H9 (cell line): ENCODE measurements at regions not wholly inside any gene's neighbourhood (a gene's known extent, or its start where the extent isn't known, plus 50 kb on each side); places are given as distances from the start of the nearest gene placed in this dataset.

Source experiments
- DNase-seq: peaks from one replicate; pipeline ENCODE4 v3.0.0-alpha.2; 2017
- H2AFZ ChIP-seq: one replicate; pipeline ENCODE4 v1.6.1; 2013; ENCODE audit warnings: mild to moderate bottlenecking, low read length, control low read depth, moderate library complexity
- H2AK5ac ChIP-seq: 2 replicates; pipeline ENCODE4 v1.6.1; 2013; ENCODE audit warnings: low read length, control low read depth, mixed read lengths; ENCODE audit not compliant: insufficient read length
- H2BK120ac ChIP-seq: one replicate; pipeline ENCODE4 v1.6.1; 2013; ENCODE audit warnings: low read depth, mild to moderate bottlenecking, low read length, control low read depth, inconsistent platforms; ENCODE audit not compliant: poor library complexity, severe bottlenecking
- H2BK12ac ChIP-seq: 2 replicates; pipeline ENCODE4 v1.6.1; 2013; ENCODE audit warnings: low read length, control low read depth, mixed read lengths, low read depth; ENCODE audit not compliant: insufficient read length
- H2BK15ac ChIP-seq: 2 replicates; pipeline ENCODE4 v1.6.1; 2013; ENCODE audit warnings: low read depth, low read length, control low read depth
- H2BK20ac ChIP-seq: one replicate; pipeline ENCODE4 v1.6.1; 2013; ENCODE audit warnings: low read depth, mild to moderate bottlenecking, low read length, control low read depth, inconsistent platforms; ENCODE audit not compliant: poor library complexity, severe bottlenecking
- H2BK5ac ChIP-seq: 2 replicates; pipeline ENCODE4 v1.6.1; 2013; ENCODE audit warnings: low read length, control low read depth, mixed read lengths; ENCODE audit not compliant: insufficient read length
- H3K14ac ChIP-seq: 2 replicates; pipeline ENCODE4 v1.6.1; 2013; ENCODE audit warnings: low read length, control low read depth; ENCODE audit not compliant: insufficient read depth
- H3K18ac ChIP-seq: 2 replicates; pipeline ENCODE4 v1.6.1; 2013; ENCODE audit warnings: low read depth, mild to moderate bottlenecking, mixed read lengths, low read length, control low read depth; ENCODE audit not compliant: insufficient read length
- H3K23ac ChIP-seq: 2 replicates; pipeline ENCODE4 v1.6.1; 2013; ENCODE audit warnings: low read length, control low read depth, mixed read lengths, low read depth; ENCODE audit not compliant: insufficient read length
- H3K23me2 ChIP-seq: 2 replicates; pipeline ENCODE4 v1.6.1; 2013; ENCODE audit warnings: low read depth, mild to moderate bottlenecking, mixed read lengths, low read length, control low read depth; ENCODE audit not compliant: insufficient read length, poor library complexity, severe bottlenecking
- H3K27ac ChIP-seq: 2 replicates; pipeline ENCODE4 v1.5.1; 2013; ENCODE audit warnings: low read length, control low read depth, mixed read lengths, low read depth; ENCODE audit not compliant: insufficient read length
- H3K27me3 ChIP-seq: 2 replicates; pipeline ENCODE4 v1.6.1; 2013; ENCODE audit warnings: low read length, control low read depth, inconsistent platforms; ENCODE audit not compliant: insufficient read depth
- H3K4ac ChIP-seq: 2 replicates; pipeline ENCODE4 v1.6.1; 2013; ENCODE audit warnings: low read depth, mild to moderate bottlenecking, control low read depth, inconsistent platforms, low read length, moderate library complexity
- H3K4me1 ChIP-seq: 2 replicates; pipeline ENCODE4 v1.6.1; 2013; ENCODE audit warnings: low read length, control low read depth, inconsistent platforms; ENCODE audit not compliant: insufficient read depth
- H3K4me2 ChIP-seq: 2 replicates; pipeline ENCODE4 v1.6.1; 2013; ENCODE audit warnings: low read length, control low read depth, mixed read lengths; ENCODE audit not compliant: insufficient read length, insufficient read depth
- H3K56ac ChIP-seq: 2 replicates; pipeline ENCODE4 v1.6.1; 2013; ENCODE audit warnings: low read depth, mild to moderate bottlenecking, mixed read lengths, low read length, control low read depth; ENCODE audit not compliant: insufficient read length
- H3K79me1 ChIP-seq: 2 replicates; pipeline ENCODE4 v1.6.1; 2013; ENCODE audit warnings: low read depth, mild to moderate bottlenecking, moderate library complexity, low read length, control low read depth, inconsistent platforms; ENCODE audit not compliant: insufficient read depth, poor library complexity, severe bottlenecking
- H3K79me2 ChIP-seq: 2 replicates; pipeline ENCODE4 v1.6.1; 2013; ENCODE audit warnings: low read length, control low read depth, inconsistent platforms; ENCODE audit not compliant: insufficient read depth
- H3K9ac ChIP-seq: 2 replicates; pipeline ENCODE4 v1.6.1; 2013; ENCODE audit warnings: low read length, control low read depth, mixed read lengths; ENCODE audit not compliant: insufficient read length; ENCODE audit errors: extremely low read depth
- H3K9me3 ChIP-seq: one replicate; pipeline ENCODE4 v1.6.1; 2013; ENCODE audit warnings: low read depth, low read length, inconsistent platforms; ENCODE audit not compliant: control insufficient read depth
- H3T11ph ChIP-seq: one replicate; pipeline ENCODE4 v1.6.1; 2013; ENCODE audit warnings: mild to moderate bottlenecking, low read length, control low read depth, inconsistent platforms
- H4K20me1 ChIP-seq: one replicate; pipeline ENCODE4 v1.6.1; 2013; ENCODE audit not compliant: control insufficient read depth, insufficient read length, insufficient read depth
- H4K5ac ChIP-seq: 2 replicates; pipeline ENCODE4 v1.6.1; 2013; ENCODE audit warnings: low read depth, mild to moderate bottlenecking, mixed read lengths, low read length, control low read depth; ENCODE audit not compliant: insufficient read length
- H4K8ac ChIP-seq: replicated peaks from 2 replicates; pipeline ENCODE4 v1.6.1; 2013; ENCODE audit warnings: low read length, control low read depth, mixed read lengths, low read depth; ENCODE audit not compliant: insufficient read length
- H4K91ac ChIP-seq: 2 replicates; pipeline ENCODE4 v1.6.1; 2013; ENCODE audit warnings: low read depth, mild to moderate bottlenecking, moderate library complexity, mixed read lengths, low read length, control low read depth; ENCODE audit not compliant: insufficient read length
- H3K27ac Mint-ChIP-seq, 3 experiments: 2 replicates in 2 of 3; 3 replicates in 1 of 3; pipeline ENCODE4 v1.8.0; 2020 to 2021; ENCODE audit warnings: mixed read lengths in 3 of 3, mild to moderate bottlenecking in 1 of 3, moderate library complexity in 1 of 3
- H3K27me3 Mint-ChIP-seq: 2 replicates; pipeline ENCODE4 v1.8.0; 2021; ENCODE audit warnings: low read depth, mild to moderate bottlenecking, moderate library complexity, mixed read lengths
- H3K36me3 Mint-ChIP-seq, 3 experiments: 2 replicates in 2 of 3; 3 replicates in 1 of 3; pipeline ENCODE4 v1.8.0; 2020 to 2021; ENCODE audit warnings: low read depth in 3 of 3, mixed read lengths in 3 of 3; ENCODE audit not compliant: insufficient read depth in 1 of 3
- H3K4me1 Mint-ChIP-seq, 2 experiments: 2 replicates each; pipeline ENCODE4 v1.8.0; 2020; ENCODE audit warnings: mixed read lengths in 2 of 2
- H3K4me3 Mint-ChIP-seq, 2 experiments: 2 replicates in 1 of 2; 3 replicates in 1 of 2; pipeline ENCODE4 v1.8.0; 2020 to 2021; ENCODE audit warnings: mild to moderate bottlenecking in 2 of 2, mixed read lengths in 2 of 2, moderate library complexity in 1 of 2
- H3K9me3 Mint-ChIP-seq, 2 experiments: 2 replicates in 1 of 2; 3 replicates in 1 of 2; pipeline ENCODE4 v1.8.0; 2020; ENCODE audit warnings: mild to moderate bottlenecking in 2 of 2, mixed read lengths in 2 of 2, moderate library complexity in 1 of 2
- CTCF ChIP-seq: fragments of 200-600 bp; sonication (generic); conservative IDR thresholded peaks from 3 replicates; pipeline ENCODE4 v1.8.0; 2021; ENCODE audit warnings: antibody characterized with exemption, mild to moderate bottlenecking
- WGBS: extraction: QIAGEN DNeasy Blood & Tissue Kit; methylation state at CpG from one replicate; pipeline ENCODE4 v1.1.7; 2013; ENCODE audit warnings: missing lambda C conversion rate, low lambda C conversion rate, mixed read lengths; ENCODE audit not compliant: insufficient read length; ENCODE audit errors: extremely low coverage; 5-methylcytosine and 5-hydroxymethylcytosine counted together

- Histone ChIP-seq H3K27ac (no peak overlapping the region), H2AFZ (no peak overlapping the region), H2BK15ac (no peak overlapping the region), H2AK5ac (no peak overlapping the region), H4K20me1 (no peaks in the 10 kb centered on the region), H3K4ac (no peak overlapping the region), H3K9ac (no peak overlapping the region), H3T11ph (no peak overlapping the region), H2BK5ac (no peak overlapping the region), H3K23ac (no peak overlapping the region), H3K23me2 (no peaks in the 10 kb centered on the region), H3K56ac (no peak overlapping the region), H3K79me2 (no peaks in the 10 kb centered on the region), H3K4me2 (no peak overlapping the region), H2BK12ac (no peak overlapping the region), H4K91ac (no peak overlapping the region), H3K14ac (no peak overlapping the region), H2BK120ac (no peak overlapping the region), H3K9me3 (no peaks in the 10 kb centered on the region), H3K4me1 (no peaks in the 10 kb centered on the region), H4K5ac (no peak overlapping the region), H4K8ac (no peak overlapping the region), H3K18ac (no peak overlapping the region), H2BK20ac (no peak overlapping the region), H3K79me1 (no peaks in the 10 kb centered on the region), H3K27me3 (no peaks in the 10 kb centered on the region)
- Mint-ChIP-seq H3K4me3 (no peak overlapping the region), H3K27me3 (peaks cover 1% of the 10 kb centered on the region; the same call in 1 of the 2 replicates), H3K27ac (no peak overlapping the region), H3K4me1 (no peaks in the 10 kb centered on the region), H3K9me3 (peaks cover 0 to 2% of the 10 kb centered on the region in 2 experiments; a peak in 1 of 5 replicates), H3K36me3 (no peaks in the 10 kb centered on the region)
- TF ChIP-seq CTCF = no peak
- no CpG with 5 or more reads among the region's 2 CpGs for WGBS
- no peak for DNase-seq
Observed at GRCh38 chr15:97162805-97163495, 797.6 kb upstream of the ARRDC4 start.
